ENCODE measurements at regions not wholly inside any gene's neighbourhood (a gene's known extent, or its start where the extent isn't known, plus 50 kb on each side); places are given as distances from the start of the nearest gene placed in this dataset.

DNA sequence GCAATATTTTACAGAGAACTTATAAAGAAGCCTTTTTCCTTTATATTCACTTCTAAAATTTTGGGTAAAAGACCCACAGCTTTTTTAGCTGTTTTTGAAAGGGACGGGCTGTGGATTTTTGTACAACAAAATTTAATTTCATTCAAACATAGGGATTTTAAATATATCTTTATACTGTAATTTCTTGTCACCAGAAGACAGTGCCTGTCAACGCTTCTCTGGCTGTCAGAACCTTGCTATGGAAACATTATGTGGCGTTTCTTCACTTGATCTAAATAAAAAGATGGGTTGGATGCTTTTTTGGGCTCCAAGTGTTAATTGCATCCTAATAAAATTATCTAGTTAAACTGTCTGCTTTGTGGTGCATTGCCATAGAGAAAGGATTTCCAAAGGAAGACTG is 635.6 kb upstream of the ALCAM start:
- POLR2A ChIA-PET: no interaction called here
- no TSS peak for BruUV-seq (replicated peaks)
- TF ChIP-seq POLR2AphosphoS5 (IDR thresholded peaks at IDR 0.05; ENCODE audit: low read depth, low read length) (no peak), SIN3A (IDR thresholded peaks at IDR 0.05; ENCODE audit: borderline replicate concordance, insufficient read depth, low read depth, low read length) (no peak), TCF7L2 (IDR thresholded peaks at IDR 0.05; ENCODE audit: low read depth, low read length) (no peak)
- TF ChIP-seq, protein P1, sequence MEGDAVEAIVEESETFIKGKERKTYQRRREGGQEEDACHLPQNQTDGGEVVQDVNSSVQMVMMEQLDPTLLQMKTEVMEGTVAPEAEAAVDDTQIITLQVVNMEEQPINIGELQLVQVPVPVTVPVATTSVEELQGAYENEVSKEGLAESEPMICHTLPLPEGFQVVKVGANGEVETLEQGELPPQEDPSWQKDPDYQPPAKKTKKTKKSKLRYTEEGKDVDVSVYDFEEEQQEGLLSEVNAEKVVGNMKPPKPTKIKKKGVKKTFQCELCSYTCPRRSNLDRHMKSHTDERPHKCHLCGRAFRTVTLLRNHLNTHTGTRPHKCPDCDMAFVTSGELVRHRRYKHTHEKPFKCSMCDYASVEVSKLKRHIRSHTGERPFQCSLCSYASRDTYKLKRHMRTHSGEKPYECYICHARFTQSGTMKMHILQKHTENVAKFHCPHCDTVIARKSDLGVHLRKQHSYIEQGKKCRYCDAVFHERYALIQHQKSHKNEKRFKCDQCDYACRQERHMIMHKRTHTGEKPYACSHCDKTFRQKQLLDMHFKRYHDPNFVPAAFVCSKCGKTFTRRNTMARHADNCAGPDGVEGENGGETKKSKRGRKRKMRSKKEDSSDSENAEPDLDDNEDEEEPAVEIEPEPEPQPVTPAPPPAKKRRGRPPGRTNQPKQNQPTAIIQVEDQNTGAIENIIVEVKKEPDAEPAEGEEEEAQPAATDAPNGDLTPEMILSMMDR (IDR thresholded peaks at IDR 0.05): no peak
- TF ChIP-seq, protein P2, sequence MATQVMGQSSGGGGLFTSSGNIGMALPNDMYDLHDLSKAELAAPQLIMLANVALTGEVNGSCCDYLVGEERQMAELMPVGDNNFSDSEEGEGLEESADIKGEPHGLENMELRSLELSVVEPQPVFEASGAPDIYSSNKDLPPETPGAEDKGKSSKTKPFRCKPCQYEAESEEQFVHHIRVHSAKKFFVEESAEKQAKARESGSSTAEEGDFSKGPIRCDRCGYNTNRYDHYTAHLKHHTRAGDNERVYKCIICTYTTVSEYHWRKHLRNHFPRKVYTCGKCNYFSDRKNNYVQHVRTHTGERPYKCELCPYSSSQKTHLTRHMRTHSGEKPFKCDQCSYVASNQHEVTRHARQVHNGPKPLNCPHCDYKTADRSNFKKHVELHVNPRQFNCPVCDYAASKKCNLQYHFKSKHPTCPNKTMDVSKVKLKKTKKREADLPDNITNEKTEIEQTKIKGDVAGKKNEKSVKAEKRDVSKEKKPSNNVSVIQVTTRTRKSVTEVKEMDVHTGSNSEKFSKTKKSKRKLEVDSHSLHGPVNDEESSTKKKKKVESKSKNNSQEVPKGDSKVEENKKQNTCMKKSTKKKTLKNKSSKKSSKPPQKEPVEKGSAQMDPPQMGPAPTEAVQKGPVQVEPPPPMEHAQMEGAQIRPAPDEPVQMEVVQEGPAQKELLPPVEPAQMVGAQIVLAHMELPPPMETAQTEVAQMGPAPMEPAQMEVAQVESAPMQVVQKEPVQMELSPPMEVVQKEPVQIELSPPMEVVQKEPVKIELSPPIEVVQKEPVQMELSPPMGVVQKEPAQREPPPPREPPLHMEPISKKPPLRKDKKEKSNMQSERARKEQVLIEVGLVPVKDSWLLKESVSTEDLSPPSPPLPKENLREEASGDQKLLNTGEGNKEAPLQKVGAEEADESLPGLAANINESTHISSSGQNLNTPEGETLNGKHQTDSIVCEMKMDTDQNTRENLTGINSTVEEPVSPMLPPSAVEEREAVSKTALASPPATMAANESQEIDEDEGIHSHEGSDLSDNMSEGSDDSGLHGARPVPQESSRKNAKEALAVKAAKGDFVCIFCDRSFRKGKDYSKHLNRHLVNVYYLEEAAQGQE (IDR thresholded peaks at IDR 0.05; ENCODE audit: insufficient read depth in 1 of 2, low read depth in 2 of 2, low read length in 1 of 2): no peak
- Histone ChIP-seq H3K4me1 (ENCODE audit: control insufficient read depth, insufficient read depth, low read length) (no peaks in the 10 kb centered on the region), H3K4me3 (ENCODE audit: low read depth in 2 of 2, low read length in 2 of 2) (no peak overlapping the region), H3K9me3 (ENCODE audit: control insufficient read depth, insufficient read depth, low read depth, low read length) (no peaks in the 10 kb centered on the region), H3K27me3 (ENCODE audit: control insufficient read depth, insufficient read depth, low read length) (no peaks in the 10 kb centered on the region), H3K27ac (ENCODE audit: low read length) (no peak overlapping the region), H3K36me3 (ENCODE audit: control insufficient read depth, insufficient read depth, low read length) (no peaks in the 10 kb centered on the region)
- intact Hi-C loops (cut with micrococcal nuclease; ENCODE audit: unreplicated experiment) (no loop called here), in situ Hi-C loops (cut with HindIII; ENCODE audit: low pct_unique_long_range_greater_than_20kb, low sequenced_read_pairs) (no loop called here)
- no peak for DNase-seq (ENCODE audit: low read depth, low spot score)
- CTCF ChIA-PET: no interaction called here
- no peak for ATAC-seq

DNA sequence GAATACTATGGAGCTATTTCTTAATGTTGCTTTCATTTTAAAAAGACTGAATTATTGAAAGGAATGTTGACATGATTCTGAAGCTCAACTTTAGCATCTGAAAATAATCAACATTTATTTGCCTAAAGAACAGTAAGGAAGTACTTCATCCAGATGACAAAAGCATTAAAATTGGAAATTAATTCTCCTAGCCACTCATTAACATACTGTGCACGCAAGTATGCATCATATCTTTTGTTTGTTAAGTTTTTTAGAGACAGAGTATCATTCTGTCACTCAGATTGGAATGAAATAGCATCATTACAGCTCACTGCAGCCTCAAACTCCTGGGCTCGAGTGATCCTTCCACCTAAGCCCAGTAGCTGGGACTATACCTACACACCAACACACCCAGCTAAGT is 632.1 kb upstream of the ALCAM start:
- Histone ChIP-seq H3K4me1 (ENCODE audit: control insufficient read depth, insufficient read depth, low read length) (no peaks in the 10 kb centered on the region), H3K9me3 (ENCODE audit: control insufficient read depth, insufficient read depth, low read depth, low read length) (no peaks in the 10 kb centered on the region), H3K36me3 (ENCODE audit: control insufficient read depth, insufficient read depth, low read length) (no peaks in the 10 kb centered on the region), H3K27me3 (ENCODE audit: control insufficient read depth, insufficient read depth, low read length) (no peaks in the 10 kb centered on the region), H3K4me3 (ENCODE audit: low read depth in 2 of 2, low read length in 2 of 2) (no peak overlapping the region), H3K27ac (ENCODE audit: low read length) (no peak overlapping the region)
- in situ Hi-C loops (cut with HindIII; ENCODE audit: low pct_unique_long_range_greater_than_20kb, low sequenced_read_pairs): no loop called here
- no peak for TF ChIP-seq SIN3A (IDR thresholded peaks at IDR 0.05; ENCODE audit: borderline replicate concordance, insufficient read depth, low read depth, low read length)
- TF ChIP-seq TCF7L2 (IDR thresholded peaks at IDR 0.05; ENCODE audit: low read depth, low read length): no peak
- intact Hi-C loops (cut with micrococcal nuclease; ENCODE audit: unreplicated experiment): no loop called here
- ATAC-seq: no peak
- ChIA-PET POLR2A (no interaction called here), CTCF (no interaction called here)
- BruUV-seq (replicated peaks): no TSS peak
- no peak for DNase-seq (ENCODE audit: low read depth, low spot score)

DNA sequence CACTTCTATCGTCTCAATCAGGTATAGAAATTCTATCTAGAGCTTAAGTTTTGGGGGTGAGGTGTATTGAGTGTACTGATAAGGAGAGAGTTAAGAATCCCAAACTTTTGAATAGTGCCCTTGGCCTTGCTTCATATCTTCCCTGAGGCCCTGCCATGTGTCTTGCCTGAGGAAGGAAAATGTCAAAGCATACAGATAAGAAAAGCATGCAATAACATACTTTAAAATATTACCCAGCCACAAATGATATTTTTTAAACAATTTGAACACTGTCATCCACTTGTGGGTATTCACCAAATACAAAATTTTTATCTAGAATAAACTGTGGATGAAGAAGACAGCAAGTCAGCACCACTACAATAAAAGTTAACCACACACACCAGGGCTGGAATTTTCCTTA is 631.0 kb upstream of the ALCAM start:
- Histone ChIP-seq H3K27ac (ENCODE audit: low read length) (no peak overlapping the region), H3K4me3 (ENCODE audit: low read depth in 2 of 2, low read length in 2 of 2) (no peak overlapping the region), H3K36me3 (ENCODE audit: control insufficient read depth, insufficient read depth, low read length) (no peaks in the 10 kb centered on the region), H3K27me3 (ENCODE audit: control insufficient read depth, insufficient read depth, low read length) (no peaks in the 10 kb centered on the region), H3K9me3 (ENCODE audit: control insufficient read depth, insufficient read depth, low read depth, low read length) (no peaks in the 10 kb centered on the region), H3K4me1 (ENCODE audit: control insufficient read depth, insufficient read depth, low read length) (no peaks in the 10 kb centered on the region)
- CTCF ChIA-PET: no interaction called here
- in situ Hi-C loops (cut with HindIII; ENCODE audit: low pct_unique_long_range_greater_than_20kb, low sequenced_read_pairs): no loop called here
- POLR2A ChIA-PET: no interaction called here
- intact Hi-C loops (cut with micrococcal nuclease; ENCODE audit: unreplicated experiment): no loop called here
- no TSS peak for BruUV-seq (replicated peaks)
- ATAC-seq (no peak), DNase-seq (ENCODE audit: low read depth, low spot score) (no peak)
- TF ChIP-seq TCF7L2 (IDR thresholded peaks at IDR 0.05; ENCODE audit: low read depth, low read length) (no peak), POLR2AphosphoS5 (IDR thresholded peaks at IDR 0.05; ENCODE audit: low read depth, low read length) (no peak), SIN3A (IDR thresholded peaks at IDR 0.05; ENCODE audit: borderline replicate concordance, insufficient read depth, low read depth, low read length) (no peak)
- TF ChIP-seq, protein P2 (IDR thresholded peaks at IDR 0.05; ENCODE audit: insufficient read depth in 1 of 2, low read depth in 2 of 2, low read length in 1 of 2): no peak
- TF ChIP-seq, protein P1 (IDR thresholded peaks at IDR 0.05): no peak
